H1 (cell line): ENCODE measurements at regions not wholly inside any gene's neighbourhood (a gene's known extent, or its start where the extent isn't known, plus 50 kb on each side); places are given as distances from the start of the nearest gene placed in this dataset.

Experiments used
- CTCF ChIA-PET: fragments of 300-600 bp; sonication (Branson Sonifier 250); formaldehyde crosslinking; loops from one replicate; lab custom pipeline; 2021; ENCODE audit not compliant: partially characterized antibody; lab: Charles Lee
- POLR2A ChIA-PET: fragments of 300-600 bp; sonication (Branson Sonifier 250); formaldehyde crosslinking; loops from one replicate; lab custom pipeline; 2021; ENCODE audit warnings: inconsistent platforms; ENCODE audit not compliant: partially characterized antibody; lab: Charles Lee
- DNase-seq, 2 experiments: peaks; one replicate each; pipeline versions ENCODE4 v3.0.0 to v3.0.0-alpha.2; 2010 to 2022; ENCODE audit warnings: low spot score in 2 of 2, low read depth in 1 of 2, mixed read lengths in 1 of 2
- FAIRE-seq: peaks from 2 replicates; lab custom pipeline; 2011; peaks lifted over from hg19 to GRCh38; lab: Jason Lieb, UNC
- H2AFZ ChIP-seq: 2 replicates; pipeline ENCODE4 v1.8.1; 2012; ENCODE audit warnings: low read length, inconsistent platforms
- H2AK5ac ChIP-seq: 2 replicates; pipeline ENCODE4 v1.6.1; 2013; ENCODE audit warnings: low read depth, low read length
- H2BK120ac ChIP-seq: replicated peaks from 2 replicates; pipeline ENCODE3; 2013; ENCODE audit warnings: low read depth, low read length, inconsistent platforms
- H2BK12ac ChIP-seq: 2 replicates; pipeline ENCODE4 v1.6.1; 2013; ENCODE audit warnings: low read depth, low read length
- H2BK15ac ChIP-seq: 2 replicates; pipeline ENCODE4 v1.6.1; 2013; ENCODE audit warnings: low read length
- H2BK20ac ChIP-seq: 2 replicates; pipeline ENCODE4 v1.6.1; 2013; ENCODE audit warnings: low read length
- H2BK5ac ChIP-seq: 2 replicates; pipeline ENCODE4 v1.6.1; 2013; ENCODE audit warnings: low read depth, low read length
- H3K14ac ChIP-seq: 2 replicates; pipeline ENCODE4 v1.6.1; 2013; ENCODE audit warnings: inconsistent platforms; ENCODE audit not compliant: insufficient read length
- H3K18ac ChIP-seq: 2 replicates; pipeline ENCODE4 v1.6.1; 2013; ENCODE audit warnings: low read length; ENCODE audit errors: extremely low read depth
- H3K23ac ChIP-seq: 2 replicates; pipeline ENCODE4 v1.6.1; 2013; ENCODE audit warnings: inconsistent platforms; ENCODE audit not compliant: insufficient read length
- H3K23me2 ChIP-seq: 2 replicates; pipeline ENCODE4 v1.6.1; 2013; ENCODE audit warnings: low read depth, low read length
- H3K27ac ChIP-seq: 2 replicates; pipeline ENCODE4 v1.6.1; 2011; ENCODE audit warnings: low read depth, low read length, inconsistent platforms
- H3K27me3 ChIP-seq, 4 experiments: replicated peaks in 1 of 4; 1 replicate in 1 of 4; 2 replicates in 3 of 4; pipeline versions ENCODE4 v1.6.1 to v1.8.1; 2011 to 2013; ENCODE audit warnings: low read length in 3 of 4, mild to moderate bottlenecking in 3 of 4, inconsistent platforms in 2 of 4, mixed read lengths in 2 of 4, moderate library complexity in 1 of 4; ENCODE audit not compliant: control insufficient read depth in 3 of 4, insufficient read depth in 3 of 4; ENCODE audit errors: extremely low read depth in 1 of 4
- H3K36me3 ChIP-seq, 4 experiments: 2 replicates each; pipeline versions ENCODE4 v1.6.1 to v1.8.1; 2011 to 2013; ENCODE audit warnings: mild to moderate bottlenecking in 4 of 4, low read length in 3 of 4, moderate library complexity in 2 of 4, control low read depth in 1 of 4, inconsistent platforms in 1 of 4; ENCODE audit not compliant: insufficient read depth in 4 of 4, control insufficient read depth in 2 of 4
- H3K4ac ChIP-seq: replicated peaks from 2 replicates; pipeline ENCODE3; 2013; ENCODE audit warnings: low read length, low read depth, mixed read lengths, inconsistent platforms; ENCODE audit not compliant: insufficient read length
- H3K4me1 ChIP-seq, 4 experiments: replicated peaks in 1 of 4; 1 replicate in 1 of 4; 2 replicates in 3 of 4; pipeline versions ENCODE4 v1.6.1 to v1.8.1; 2011 to 2013; ENCODE audit warnings: low read length in 3 of 4, inconsistent platforms in 2 of 4, mixed read lengths in 1 of 4; ENCODE audit not compliant: insufficient read depth in 4 of 4, control insufficient read depth in 3 of 4
- H3K4me2 ChIP-seq, 2 experiments: 2 replicates each; pipeline versions ENCODE4 v1.6.1 to v1.8.1; 2011 to 2013; ENCODE audit warnings: low read depth in 2 of 2, low read length in 2 of 2, control low read depth in 1 of 2, inconsistent platforms in 1 of 2, mild to moderate bottlenecking in 1 of 2; ENCODE audit not compliant: insufficient read depth in 1 of 2
- H3K4me3 ChIP-seq, 4 experiments: fragments of 200-600, 300-600 bp in 1 of 4; sonication (generic), shearing (Covaris generic), sonication (Bioruptor Twin) in 1 of 4; 2 replicates each; pipeline versions ENCODE4 v1.5.1 to v1.8.1; 2011 to 2016; ENCODE audit warnings: low read length in 4 of 4, low read depth in 3 of 4, control low read depth in 2 of 4, inconsistent platforms in 2 of 4, mild to moderate bottlenecking in 2 of 4, mixed read lengths in 1 of 4, moderate library complexity in 1 of 4; ENCODE audit not compliant: insufficient read depth in 2 of 4; ENCODE audit errors: extremely low read depth in 1 of 4
- H3K56ac ChIP-seq: replicated peaks from 2 replicates; pipeline ENCODE3; 2013; ENCODE audit warnings: low read depth, mild to moderate bottlenecking, mixed read lengths, low read length, inconsistent platforms; ENCODE audit not compliant: insufficient read length
- H3K79me1 ChIP-seq: 2 replicates; pipeline ENCODE4 v1.6.1; 2013; ENCODE audit warnings: low read depth, low read length, control low read depth
- H3K79me2 ChIP-seq, 2 experiments: 2 replicates each; pipeline versions ENCODE4 v1.6.1 to v1.8.1; 2012 to 2013; ENCODE audit warnings: low read length in 2 of 2, mild to moderate bottlenecking in 2 of 2, inconsistent platforms in 1 of 2; ENCODE audit not compliant: insufficient read depth in 2 of 2, control insufficient read depth in 1 of 2
- H3K9ac ChIP-seq, 4 experiments: replicated peaks in 1 of 4; 1 replicate in 1 of 4; 2 replicates in 3 of 4; pipeline versions ENCODE4 v1.6.1 to v1.8.1; 2011 to 2013; ENCODE audit warnings: low read depth in 3 of 4, low read length in 3 of 4, control low read depth in 2 of 4, mild to moderate bottlenecking in 2 of 4, moderate library complexity in 2 of 4, inconsistent platforms in 1 of 4; ENCODE audit errors: extremely low read depth in 1 of 4
- H3K9me3 ChIP-seq, 2 experiments: 2 replicates each; pipeline versions ENCODE4 v1.6.1 to v1.8.1; 2012 to 2013; ENCODE audit warnings: mild to moderate bottlenecking in 2 of 2, moderate library complexity in 2 of 2, control low read depth in 1 of 2, inconsistent platforms in 1 of 2, low read depth in 1 of 2, low read length in 1 of 2, mixed read lengths in 1 of 2; ENCODE audit not compliant: insufficient read depth in 2 of 2
- H4K20me1 ChIP-seq, 2 experiments: replicated peaks in 1 of 2; 2 replicates each; pipeline versions ENCODE3 to v1.8.1; 2011 to 2013; ENCODE audit warnings: inconsistent platforms in 2 of 2, low read length in 2 of 2, mild to moderate bottlenecking in 1 of 2; ENCODE audit not compliant: insufficient read depth in 2 of 2, control insufficient read depth in 1 of 2
- H4K5ac ChIP-seq: 2 replicates; pipeline ENCODE4 v1.6.1; 2013; ENCODE audit warnings: low read length, low read depth, mixed read lengths, inconsistent platforms; ENCODE audit not compliant: insufficient read length
- H4K8ac ChIP-seq: 2 replicates; pipeline ENCODE4 v1.8.0; 2013; ENCODE audit warnings: mild to moderate bottlenecking, moderate library complexity, low read length, inconsistent platforms; ENCODE audit not compliant: insufficient read depth; ENCODE audit errors: extremely low read depth
- H4K91ac ChIP-seq: replicated peaks from 2 replicates; pipeline ENCODE3; 2013; ENCODE audit warnings: low read length, mixed read lengths, inconsistent platforms; ENCODE audit not compliant: insufficient read length
- BRCA1 ChIP-seq: IDR thresholded peaks from 2 replicates; pipeline ENCODE4 v1.6.1; 2012; ENCODE audit warnings: low read depth, low read length, improper control_type of control experiment
- CBX8 ChIP-seq: fragments of 300-800, 300-1000 bp; sonication (generic); IDR thresholded peaks from 2 replicates; pipeline ENCODE4 v1.7.1; 2016; ENCODE audit warnings: low read depth, low read length, borderline replicate concordance
- CEBPB ChIP-seq: IDR thresholded peaks from 2 replicates; pipeline ENCODE4 v1.6.1; 2012; ENCODE audit warnings: low read depth, low read length
- MAFK ChIP-seq: IDR thresholded peaks from 2 replicates; pipeline ENCODE4 v1.6.1; 2012; ENCODE audit warnings: low read depth, mild to moderate bottlenecking, improper control_type of control experiment, low read length
- RNF2 ChIP-seq: fragments of 200-900, 300-1000 bp; sonication (generic); IDR thresholded peaks from 2 replicates; pipeline ENCODE4 v1.7.1; 2016; ENCODE audit warnings: borderline replicate concordance, low read depth, mild to moderate bottlenecking, antibody characterized with exemption, low read length; ENCODE audit not compliant: poor library complexity, severe bottlenecking; ENCODE audit errors: missing control alignments
- TEAD4 ChIP-seq: IDR thresholded peaks from 2 replicates; pipeline ENCODE4 v1.6.1; 2012; ENCODE audit warnings: low read depth, low read length, inconsistent platforms, mixed read lengths
- WGBS, 2 experiments: shearing (Covaris generic) in 1 of 2; methylation state at CpG; one replicate each; pipeline versions ENCODE4 v1.1.6 to v1.1.7; 2013 to 2015; ENCODE audit warnings: low lambda C conversion rate in 2 of 2, mixed read lengths in 2 of 2, inconsistent platforms in 1 of 2, low coverage in 1 of 2, missing lambda C conversion rate in 1 of 2; ENCODE audit not compliant: insufficient replicate concordance in 2 of 2, insufficient coverage in 1 of 2, insufficient read length in 1 of 2; ENCODE audit errors: extremely low coverage in 1 of 2, missing lambda C conversion rate in 1 of 2; 5-methylcytosine and 5-hydroxymethylcytosine counted together
- TF ChIP-seq, protein P1 (sequence below): IDR thresholded peaks from 2 replicates; pipeline ENCODE4 v1.6.1; 2012; ENCODE audit warnings: inconsistent platforms

DNA sequence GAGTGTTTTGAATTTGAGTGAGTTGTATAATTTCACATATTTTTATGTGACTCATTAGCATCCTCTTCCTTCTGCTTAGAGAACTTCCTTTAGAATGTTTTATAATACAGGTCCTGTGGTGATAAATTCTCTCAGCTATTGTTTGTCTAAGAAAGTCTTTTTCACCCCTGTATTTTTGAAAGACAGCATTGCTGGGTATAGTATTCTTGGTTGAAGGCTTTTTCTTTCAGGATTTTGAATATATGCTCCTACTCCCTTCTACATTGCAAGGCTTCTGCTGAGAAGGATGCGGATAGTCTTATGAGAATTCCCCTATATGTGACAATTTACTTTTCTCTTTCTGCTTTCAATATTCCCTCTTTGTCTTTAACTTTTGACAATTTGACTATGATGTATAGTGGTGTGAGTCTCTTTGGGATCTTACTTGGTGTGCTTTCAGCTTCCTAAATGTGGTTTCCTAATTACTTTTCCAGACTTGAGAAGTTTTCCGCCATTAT, 118.9 kb upstream of the HMGA2 start:
- Histone ChIP-seq H3K4me2 (no peak overlapping the region), H3K4me3 (no peak overlapping the region), H2BK15ac (no peak overlapping the region), H2BK12ac (no peak overlapping the region), H3K79me1 (no peaks in the 10 kb centered on the region), H2AFZ (no peak overlapping the region), H3K56ac (no peak overlapping the region), H3K14ac (no peak overlapping the region), H4K91ac (no peak overlapping the region), H3K79me2 (no peaks in the 10 kb centered on the region), H3K23ac (no peak overlapping the region), H3K36me3 (no peaks in the 10 kb centered on the region; a peak in 1 of 8 replicates), H3K27me3 (no peaks in the 10 kb centered on the region), H3K18ac (no peak overlapping the region), H4K8ac (no peak overlapping the region), H3K9ac (no peak overlapping the region), H4K20me1 (no peaks in the 10 kb centered on the region), H4K5ac (no peak overlapping the region), H3K4me1 (no peaks in the 10 kb centered on the region), H2BK5ac (no peak overlapping the region), H2BK120ac (no peak overlapping the region), H3K23me2 (no peaks in the 10 kb centered on the region), H3K9me3 (peaks cover 0 to 8% of the 10 kb centered on the region in 2 experiments; a peak in 1 of 4 replicates), H2BK20ac (no peak overlapping the region), H3K4ac (no peak overlapping the region), H2AK5ac (no peak overlapping the region), H3K27ac (no peak overlapping the region)
- WGBS, 2 experiments, result 90% methylated on average over 2 of the region's 2 CpGs; no CpG with 5 or more reads in 1 of the 2 experiments
- POLR2A ChIA-PET, result no interaction called here
- DNase-seq, result no peak
- peak; percentile 7 for FAIRE-seq
- no peak for TF ChIP-seq CBX8
- TF ChIP-seq RNF2, result no peak
- no peak for TF ChIP-seq BRCA1
- TF ChIP-seq, protein P1, sequence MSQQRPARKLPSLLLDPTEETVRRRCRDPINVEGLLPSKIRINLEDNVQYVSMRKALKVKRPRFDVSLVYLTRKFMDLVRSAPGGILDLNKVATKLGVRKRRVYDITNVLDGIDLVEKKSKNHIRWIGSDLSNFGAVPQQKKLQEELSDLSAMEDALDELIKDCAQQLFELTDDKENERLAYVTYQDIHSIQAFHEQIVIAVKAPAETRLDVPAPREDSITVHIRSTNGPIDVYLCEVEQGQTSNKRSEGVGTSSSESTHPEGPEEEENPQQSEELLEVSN, result no peak
- TF ChIP-seq CEBPB, result no peak
- TF ChIP-seq MAFK, result no peak
- TF ChIP-seq TEAD4, result no peak
- CTCF ChIA-PET, result interaction anchor here (0.6 to 1.2 kb wide), 2 partner anchors 26 to 1077 kb away, joined by 3 to 4 read pairs; no protein-coding TSS in a partner anchor
